AG04450 (cell line): ENCODE measurements at regions not wholly inside any gene's neighbourhood (a gene's known extent, or its start where the extent isn't known, plus 50 kb on each side); places are given as distances from the start of the nearest gene placed in this dataset.

Source experiments
- CTCF ChIA-PET: fragments of 300-600, 350-600 bp; formaldehyde crosslinking; extraction: SDS; loops from one replicate; lab custom pipeline; 2022; ENCODE audit warnings: antibody characterized with exemption, inconsistent platforms; lab: Charles Lee
- POLR2A ChIA-PET: fragments of 350-600 bp; formaldehyde crosslinking; extraction: SDS; loops from one replicate; lab custom pipeline; 2021; ENCODE audit warnings: antibody characterized with exemption, inconsistent platforms; lab: Yijun Ruan, JAX
- DNase-seq: peaks from one replicate; pipeline ENCODE4 v3.0.0-alpha.2; 2011; ENCODE audit warnings: low read depth, low spot score
- H3K27ac ChIP-seq: one replicate; pipeline ENCODE4 v1.5.1; 2012; ENCODE audit warnings: low read depth, low read length, control low read depth
- H3K27me3 ChIP-seq: one replicate; pipeline ENCODE4 v1.6.0; 2012; ENCODE audit warnings: low read length; ENCODE audit not compliant: control insufficient read depth, insufficient read depth
- H3K4me3 ChIP-seq: 2 replicates; pipeline ENCODE4 v1.5.1; 2011; ENCODE audit warnings: mild to moderate bottlenecking, low read depth, low read length, control low read depth
- H3K9me3 ChIP-seq: 2 replicates; pipeline ENCODE4 v1.5.1; 2012; ENCODE audit warnings: low read length; ENCODE audit not compliant: control insufficient read depth, insufficient read depth
- CTCF ChIP-seq: IDR thresholded peaks from 2 replicates; pipeline ENCODE4 v1.5.1; 2011; ENCODE audit warnings: low read depth, low read length, control low read depth, inconsistent platforms

GRCh38 chr1:199898654-199899053 is 128.9 kb upstream of the NR5A2 start:
- CTCF ChIA-PET = interaction anchor here (0.6 kb wide), 2 partner anchors 15 to 199 kb away, joined by 3 read pairs; no protein-coding TSS in a partner anchor
- POLR2A ChIA-PET = no interaction called here

GRCh38 chr1:199901341-199901740 is 126.2 kb upstream of the NR5A2 start:
- no peak for DNase-seq
- CTCF ChIA-PET = no interaction called here
- H3K27ac ChIP-seq = no peak overlapping the region
- POLR2A ChIA-PET = no interaction called here
- H3K4me3 ChIP-seq = no peak overlapping the region
- peaks cover 2% of the 10 kb centered on the region for H3K27me3 ChIP-seq
- H3K9me3 ChIP-seq = no peaks in the 10 kb centered on the region; the same call in 1 of the 2 replicates
- no peak for TF ChIP-seq CTCF

More at GRCh38 chr1:199898654-199899053, 128.9 kb upstream of the NR5A2 start:
- TF ChIP-seq CTCF = no peak
- H3K27me3 ChIP-seq = peaks cover 2% of the 10 kb centered on the region
- H3K4me3 ChIP-seq = no peak overlapping the region
- no peak overlapping the region for H3K27ac ChIP-seq
- DNase-seq = no peak
- no peaks in the 10 kb centered on the region for H3K9me3 ChIP-seq

- Histone ChIP-seq H3K9me3 (no peaks in the 10 kb centered on the region; the same call in 1 of the 2 replicates), H3K27ac (no peak overlapping the region), H3K4me3 (no peak overlapping the region), H3K27me3 (no peaks in the 10 kb centered on the region)
- DNase-seq = no peak
- TF ChIP-seq CTCF = no peak
- POLR2A ChIA-PET = no interaction called here
- CTCF ChIA-PET = no interaction called here
Measured at GRCh38 chr1:199907361-199907760, 120.1 kb upstream of the NR5A2 start.

GRCh38 chr1:199909137-199909536 is 118.4 kb upstream of the NR5A2 start:
- POLR2A ChIA-PET = no interaction called here
- Histone ChIP-seq H3K27ac (no peak overlapping the region), H3K27me3 (peaks cover 2% of the 10 kb centered on the region), H3K4me3 (no peak overlapping the region), H3K9me3 (no peaks in the 10 kb centered on the region; the same call in 1 of the 2 replicates)
- DNase-seq = no peak
- no peak for TF ChIP-seq CTCF
- CTCF ChIA-PET = no interaction called here

- Histone ChIP-seq H3K27ac (no peak overlapping the region), H3K4me3 (no peak overlapping the region), H3K9me3 (no peaks in the 10 kb centered on the region), H3K27me3 (peaks cover 5% of the 10 kb centered on the region)
- POLR2A ChIA-PET = no interaction called here
- CTCF ChIA-PET = no interaction called here
- DNase-seq = no peak
- no peak for TF ChIP-seq CTCF
Measured at GRCh38 chr1:199913318-199913717, 114.2 kb upstream of the NR5A2 start.
